HG03354 (cell line): ENCODE measurements at regions not wholly inside any gene's neighbourhood (a gene's known extent, or its start where the extent isn't known, plus 50 kb on each side); places are given as distances from the start of the nearest gene placed in this dataset.
"Not testable (repeated sequence)": the region's sequence is repeated elsewhere in the genome, so short reads cannot be mapped to it uniquely, and the experiment has no call there.

ENCODE experiments used
- ATAC-seq: cut with Tn5 transposase; IDR thresholded peaks from one replicate; pipeline ENCODE4 v1.9.1; 2021; ENCODE audit warnings: mild to moderate bottlenecking; ENCODE audit not compliant: unreplicated experiment, poor library complexity, severe bottlenecking

DNA sequence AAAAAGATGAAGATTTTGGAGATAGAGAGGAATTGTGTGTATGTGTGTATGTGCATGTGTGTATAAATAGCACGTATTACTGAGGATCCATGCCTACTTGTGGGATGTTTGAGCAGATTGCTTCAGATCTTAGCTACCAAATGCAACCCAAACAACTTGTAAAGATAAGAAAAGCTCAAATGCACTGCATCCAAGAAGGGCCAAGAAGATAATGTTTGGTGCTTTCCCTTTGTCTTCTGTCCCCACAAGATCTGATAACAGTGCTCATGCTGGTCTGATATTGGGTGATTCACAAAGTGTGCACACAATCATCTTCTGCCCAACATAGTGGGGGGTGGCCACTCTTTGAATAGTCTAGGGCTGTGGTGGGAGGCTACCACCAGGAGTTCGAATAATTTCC, 284.8 kb upstream of the CYRIA start:
- ATAC-seq = no peak

GRCh38 chr2:16948710-16949109, 283.1 kb upstream of the CYRIA start:
- no peak for ATAC-seq

DNA sequence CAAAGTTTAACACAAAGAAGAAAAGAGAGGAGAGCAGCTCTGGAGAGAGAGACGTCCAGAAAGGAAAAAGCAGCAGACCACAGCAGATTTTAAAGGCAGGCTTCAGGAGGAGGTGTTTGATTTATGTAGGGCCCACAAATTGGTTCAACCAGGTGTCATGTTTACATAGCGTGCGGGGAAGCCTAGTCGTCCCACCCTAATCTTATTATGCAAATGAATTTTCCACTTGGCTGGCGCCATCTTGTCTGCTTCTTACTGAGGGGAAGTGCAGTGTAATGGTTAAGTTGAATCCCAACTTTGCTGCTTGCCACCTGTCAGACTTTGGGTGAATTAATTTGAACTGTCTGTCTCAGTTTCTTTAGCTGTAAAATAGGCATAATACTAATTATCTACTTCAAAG, 282.4 kb upstream of the CYRIA start:
- peak; percentile 77 for ATAC-seq

DNA sequence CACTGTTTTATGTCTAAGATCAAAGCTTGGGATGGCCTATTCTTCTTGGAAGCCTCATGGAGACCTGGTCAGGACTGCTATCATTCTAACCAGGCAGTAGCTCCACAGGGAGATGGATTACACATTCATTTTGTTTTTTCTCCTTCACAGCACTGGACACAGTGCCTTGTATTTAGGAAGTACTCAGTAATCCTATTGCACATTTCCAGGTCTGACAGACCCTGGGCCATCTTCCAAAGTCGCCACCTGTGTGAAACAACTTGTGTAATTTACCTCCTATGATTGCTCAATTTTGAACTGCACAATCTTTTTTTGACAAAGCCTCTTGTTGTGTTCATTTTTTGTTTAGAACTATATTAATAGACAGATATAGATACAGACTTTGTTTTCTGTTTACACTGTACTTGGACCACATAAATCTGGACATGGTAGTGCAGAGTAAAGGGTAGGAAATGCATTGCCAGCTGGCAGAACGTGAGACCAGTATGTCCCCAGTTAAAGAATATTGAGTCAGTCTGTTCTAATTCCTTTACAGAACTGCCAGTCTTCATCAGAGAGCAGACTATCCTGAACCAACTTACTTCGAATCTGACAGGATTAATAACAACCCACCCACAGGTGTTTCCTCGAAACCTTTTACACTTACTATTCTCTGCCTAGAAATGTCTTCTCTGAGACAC, 277.8 kb upstream of the CYRIA start:
- no peak for ATAC-seq

DNA sequence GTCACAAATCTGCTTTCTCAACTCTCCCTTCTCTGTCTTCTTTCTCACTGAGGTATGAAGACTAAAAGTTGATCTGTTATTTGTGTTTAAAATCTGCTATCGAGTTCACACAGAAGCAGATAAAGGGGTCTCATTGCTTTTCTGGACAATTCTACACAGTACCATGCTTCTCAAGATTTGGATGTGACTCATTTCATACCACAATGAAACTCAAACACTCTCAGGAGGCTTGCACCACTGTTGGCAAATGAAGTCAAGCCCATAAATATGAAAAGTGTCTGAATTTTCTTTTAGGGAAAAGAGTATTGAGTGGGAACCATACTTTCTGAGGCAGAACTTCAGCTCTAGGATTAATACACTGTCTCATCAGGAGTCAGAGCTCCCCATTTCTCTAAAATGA, 274.6 kb upstream of the CYRIA start:
- ATAC-seq = no peak

DNA sequence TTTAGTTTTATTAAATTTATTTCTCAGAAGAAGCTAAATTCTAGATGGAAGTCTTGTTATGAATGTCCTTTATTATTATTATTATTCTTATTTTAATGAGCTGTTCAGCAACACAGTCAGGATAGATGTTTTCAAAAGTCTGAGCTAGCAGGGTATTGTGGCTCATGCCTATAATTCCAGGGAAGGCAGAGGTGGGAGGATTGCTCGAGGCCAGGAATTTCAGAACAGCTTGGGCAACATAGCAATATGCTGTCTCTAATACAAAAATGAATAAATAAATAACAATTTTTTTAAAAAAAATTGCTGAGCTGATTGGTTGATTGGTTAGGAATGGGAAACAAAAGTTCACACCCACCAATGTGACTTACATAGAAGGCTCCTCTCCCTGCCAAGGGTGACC, 274.1 kb upstream of the CYRIA start:
- no peak for ATAC-seq

GRCh38 chr2:16933355-16933754, 267.7 kb upstream of the CYRIA start:
- ATAC-seq = no peak

DNA sequence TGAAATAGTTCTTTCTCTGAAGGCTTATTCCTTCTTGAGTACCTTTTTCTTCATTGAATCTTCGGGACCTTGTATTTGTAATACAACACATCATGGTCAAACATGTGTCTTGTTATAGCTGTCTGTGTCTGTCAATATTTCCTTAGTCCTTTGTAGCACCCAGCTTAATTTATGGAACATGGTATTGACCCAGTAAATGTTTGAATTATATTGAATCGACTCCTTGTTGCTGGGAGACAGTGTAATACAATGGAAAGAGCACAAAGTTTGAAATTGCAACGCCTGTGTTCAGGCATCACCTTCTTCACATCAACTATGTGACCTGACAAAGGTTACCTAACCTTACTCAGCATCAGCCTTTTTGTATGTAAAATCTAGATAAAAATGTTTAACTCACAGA, 267.2 kb upstream of the CYRIA start:
- no peak for ATAC-seq

- no peak for ATAC-seq
These were observed 265.8 kb upstream of the CYRIA start for GRCh38 chr2:16931441-16931840.

GRCh38 chr2:16927398-16927797, 261.8 kb upstream of the CYRIA start:
- no peak for ATAC-seq

DNA sequence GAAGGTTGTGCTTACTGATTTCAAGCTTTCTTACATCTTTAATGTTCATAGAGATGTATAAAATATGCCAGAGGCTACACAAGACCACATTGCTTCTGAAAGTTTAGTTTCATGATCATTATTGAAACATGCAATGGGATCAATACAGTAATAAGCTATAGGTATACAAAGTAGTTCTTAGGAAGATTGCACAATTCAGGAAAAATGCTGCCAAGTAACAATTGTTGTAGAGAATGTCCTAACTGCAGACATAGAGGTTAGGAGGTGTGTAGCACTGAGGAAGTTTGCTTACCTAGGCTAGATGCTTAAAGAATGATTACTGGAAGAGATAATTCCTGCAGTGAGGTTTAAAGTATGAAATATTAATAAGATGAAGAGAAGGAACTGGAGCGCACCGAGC, 259.5 kb upstream of the CYRIA start:
- ATAC-seq = no peak

DNA sequence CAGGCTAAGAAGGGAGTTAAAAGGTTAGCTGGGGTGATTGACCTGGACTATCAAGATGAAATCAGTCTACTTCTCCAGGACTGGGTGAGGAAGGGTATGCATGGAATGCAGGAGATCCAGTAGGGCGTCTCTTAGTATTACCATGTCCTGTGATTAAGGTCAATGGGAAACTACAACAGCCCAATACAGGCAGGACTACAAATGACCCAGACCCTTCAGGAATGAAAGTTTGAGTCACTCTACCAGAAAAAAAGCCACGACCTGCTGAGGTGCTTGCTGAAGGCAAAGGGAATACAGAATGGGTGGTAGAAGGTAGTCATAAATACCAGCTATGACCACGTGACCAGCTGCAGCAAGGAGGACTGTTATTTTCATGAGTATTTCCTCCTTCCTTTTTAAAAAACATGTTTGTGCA, 249.7 kb upstream of the CYRIA start:
- ATAC-seq = not testable (repeated sequence)

GRCh38 chr2:16911746-16912145, 246.1 kb upstream of the CYRIA start:
- ATAC-seq = no peak

DNA sequence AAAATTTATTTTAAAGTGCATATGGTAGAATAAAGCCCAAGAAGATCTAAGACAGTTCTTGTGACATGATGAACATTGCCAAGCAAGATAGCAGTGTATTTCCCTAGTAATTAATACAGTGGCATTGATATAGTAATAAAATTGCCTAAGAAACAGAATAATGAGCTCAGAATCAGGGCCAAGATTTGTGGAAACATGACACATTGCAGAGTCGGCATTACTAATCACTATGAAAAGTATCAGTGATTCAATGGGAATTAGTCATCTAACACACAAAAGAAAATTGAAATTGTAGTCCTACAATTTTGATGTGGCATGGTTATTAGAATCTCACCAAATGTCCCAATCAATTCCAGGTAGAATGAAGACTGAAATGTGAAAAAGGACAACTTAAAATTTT, 243.0 kb upstream of the CYRIA start:
- no peak for ATAC-seq

DNA sequence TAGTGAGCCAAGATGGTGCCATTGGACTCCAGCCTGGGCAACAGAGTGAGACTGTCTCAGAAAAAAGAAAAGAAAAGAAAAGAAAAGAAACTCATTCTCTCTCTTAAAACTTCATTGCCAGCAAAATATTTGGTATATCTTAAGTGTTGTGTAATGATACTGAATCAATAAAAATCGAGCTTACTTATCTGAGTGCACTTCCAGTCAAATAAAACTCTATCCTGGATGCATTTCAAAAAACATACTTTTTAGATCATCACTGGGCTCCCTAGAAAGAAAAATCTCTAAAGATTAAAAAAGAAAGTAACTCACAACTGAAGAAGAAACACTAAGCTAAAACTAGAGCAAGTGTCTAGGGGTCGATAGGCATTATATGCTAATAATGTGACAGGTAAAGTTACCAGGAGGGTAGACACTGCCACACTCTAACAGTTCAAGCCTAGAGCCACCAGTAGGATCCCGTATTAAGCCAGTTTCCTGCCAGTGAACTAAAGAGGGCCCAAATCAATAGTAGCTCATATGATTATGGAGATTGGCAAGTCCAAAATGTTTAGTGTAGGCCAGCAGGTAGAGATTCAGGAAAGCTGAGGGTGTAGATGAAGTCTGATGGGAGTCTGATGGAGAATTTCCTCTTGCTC, 242.1 kb upstream of the CYRIA start:
- no peak for ATAC-seq

- ATAC-seq = not testable (repeated sequence)
These were observed 239.7 kb upstream of the CYRIA start for GRCh38 chr2:16905325-16905724.

GRCh38 chr2:16900405-16901025, 234.9 kb upstream of the CYRIA start:
- peak; percentile 93 for ATAC-seq

DNA sequence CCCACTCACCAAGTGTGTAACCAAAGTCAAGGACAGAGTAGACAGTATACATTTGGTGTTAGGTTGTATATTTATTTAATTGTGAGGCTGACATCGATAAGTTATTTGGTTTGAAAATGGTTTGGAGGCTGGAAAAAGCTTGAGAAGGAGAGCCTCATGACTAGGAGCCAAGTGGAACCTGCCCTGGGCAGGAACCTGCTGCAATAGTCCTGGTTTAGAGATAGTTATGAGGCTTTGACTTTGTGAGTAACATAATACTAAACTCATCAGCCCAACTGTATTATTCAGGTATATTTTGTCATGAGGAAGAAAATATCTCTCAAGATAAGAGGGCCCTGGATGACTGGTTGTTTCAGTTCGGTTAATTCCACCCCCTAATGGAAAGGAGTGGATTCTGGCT, 234.3 kb upstream of the CYRIA start:
- peak; percentile 18 for ATAC-seq

GRCh38 chr2:16890081-16890480, 224.4 kb upstream of the CYRIA start:
- no peak for ATAC-seq

GRCh38 chr2:16885027-16885426, 219.4 kb upstream of the CYRIA start:
- ATAC-seq = no peak

- no peak for ATAC-seq
These were observed 217.1 kb upstream of the CYRIA start for GRCh38 chr2:16882706-16883105.
